Panc1 (cell line): ENCODE measurements at regions not wholly inside any gene's neighbourhood (a gene's known extent, or its start where the extent isn't known, plus 50 kb on each side); places are given as distances from the start of the nearest gene placed in this dataset.

Source experiments
- ATAC-seq: fragments of 200-7000 bp; cut with Tn5 transposase; 2 replicates; pipeline ENCODE4 v1.9.1; 2020; ENCODE audit warnings: mild to moderate bottlenecking, moderate library complexity
- BruUV-seq: library from RNA; stranded (reverse); fragments of 400-500 nt; replicated peaks from 2 replicates; lab custom pipeline; 2021; lab: Mats Ljungman, UMichigan
- CTCF ChIA-PET: fragments of 300-600 bp; sonication (Branson Sonifier 250); formaldehyde crosslinking; loops from one replicate; lab custom pipeline; 2022; ENCODE audit warnings: antibody characterized with exemption; lab: Charles Lee
- POLR2A ChIA-PET: fragments of 300-600 bp; sonication (Branson Sonifier 250); formaldehyde crosslinking; loops from one replicate; lab custom pipeline; 2022; ENCODE audit warnings: antibody characterized with exemption; lab: Charles Lee
- DNase-seq: peaks from one replicate; pipeline ENCODE4 v3.0.0-alpha.2; 2010; ENCODE audit warnings: low read depth, low spot score
- H3K27ac ChIP-seq: 2 replicates; pipeline ENCODE4 v1.5.1; 2011; ENCODE audit warnings: mild to moderate bottlenecking, low read length, inconsistent platforms
- H3K27me3 ChIP-seq: fragments of 200-500 bp; sonication (Bioruptor generic); 2 replicates; pipeline ENCODE4 v1.6.0; 2014; ENCODE audit warnings: low read length, inconsistent platforms; ENCODE audit not compliant: control insufficient read depth, insufficient read depth
- H3K36me3 ChIP-seq: fragments of 200-500 bp; sonication (Bioruptor generic); 2 replicates; pipeline ENCODE4 v1.5.1; 2014; ENCODE audit warnings: inconsistent platforms, mild to moderate bottlenecking, low read length, moderate library complexity; ENCODE audit not compliant: control insufficient read depth, insufficient read depth
- H3K4me1 ChIP-seq: 2 replicates; pipeline ENCODE4 v1.5.1; 2011; ENCODE audit warnings: inconsistent platforms, mild to moderate bottlenecking, low read length, moderate library complexity; ENCODE audit not compliant: control insufficient read depth, insufficient read depth
- H3K4me3 ChIP-seq, 2 experiments: 2 replicates each; pipeline ENCODE4 v1.5.1; 2011 to 2012; ENCODE audit warnings: low read depth in 2 of 2, low read length in 2 of 2, mild to moderate bottlenecking in 2 of 2, inconsistent platforms in 1 of 2, moderate library complexity in 1 of 2
- H3K9me3 ChIP-seq: fragments of 200-500 bp; sonication (Bioruptor generic); 2 replicates; pipeline ENCODE4 v1.5.1; 2014; ENCODE audit warnings: low read depth, mild to moderate bottlenecking, inconsistent platforms, low read length, moderate library complexity; ENCODE audit not compliant: control insufficient read depth, insufficient read depth
- POLR2AphosphoS5 ChIP-seq: IDR thresholded peaks from 2 replicates; pipeline ENCODE4 v1.6.1; 2012; ENCODE audit warnings: mild to moderate bottlenecking, low read depth, low read length, moderate library complexity
- SIN3A ChIP-seq: IDR thresholded peaks from 2 replicates; pipeline ENCODE4 v1.6.1; 2012; ENCODE audit warnings: low read depth, mild to moderate bottlenecking, low read length, moderate library complexity, borderline replicate concordance; ENCODE audit not compliant: insufficient read depth
- TCF7L2 ChIP-seq: IDR thresholded peaks from 2 replicates; pipeline ENCODE4 v1.6.1; 2011; ENCODE audit warnings: mild to moderate bottlenecking, low read depth, low read length, inconsistent platforms
- in situ Hi-C: cut with HindIII; loops from 2 replicates; pipeline ENCODE4 v1.10.0; 2016; ENCODE audit warnings: low sequenced_read_pairs, low pct_unique_long_range_greater_than_20kb
- intact Hi-C: fragments of 100-400 bp; cut with micrococcal nuclease; formaldehyde crosslinking; loops from one replicate; pipeline ENCODE4 v1.10.0; 2022; ENCODE audit not compliant: unreplicated experiment
- TF ChIP-seq, protein P1 (sequence below), 2 experiments: IDR thresholded peaks; 2 replicates each; pipeline ENCODE4 v1.6.1; 2011 to 2012; ENCODE audit warnings: low read depth in 2 of 2, control low read depth in 1 of 2, low read length in 1 of 2, mild to moderate bottlenecking in 1 of 2, moderate library complexity in 1 of 2; ENCODE audit not compliant: insufficient read depth in 1 of 2
- TF ChIP-seq, protein P2 (sequence below): fragments of 450-650 bp; IDR thresholded peaks from 2 replicates; pipeline ENCODE4 v1.5.1; 2017; ENCODE audit warnings: mild to moderate bottlenecking

DNA sequence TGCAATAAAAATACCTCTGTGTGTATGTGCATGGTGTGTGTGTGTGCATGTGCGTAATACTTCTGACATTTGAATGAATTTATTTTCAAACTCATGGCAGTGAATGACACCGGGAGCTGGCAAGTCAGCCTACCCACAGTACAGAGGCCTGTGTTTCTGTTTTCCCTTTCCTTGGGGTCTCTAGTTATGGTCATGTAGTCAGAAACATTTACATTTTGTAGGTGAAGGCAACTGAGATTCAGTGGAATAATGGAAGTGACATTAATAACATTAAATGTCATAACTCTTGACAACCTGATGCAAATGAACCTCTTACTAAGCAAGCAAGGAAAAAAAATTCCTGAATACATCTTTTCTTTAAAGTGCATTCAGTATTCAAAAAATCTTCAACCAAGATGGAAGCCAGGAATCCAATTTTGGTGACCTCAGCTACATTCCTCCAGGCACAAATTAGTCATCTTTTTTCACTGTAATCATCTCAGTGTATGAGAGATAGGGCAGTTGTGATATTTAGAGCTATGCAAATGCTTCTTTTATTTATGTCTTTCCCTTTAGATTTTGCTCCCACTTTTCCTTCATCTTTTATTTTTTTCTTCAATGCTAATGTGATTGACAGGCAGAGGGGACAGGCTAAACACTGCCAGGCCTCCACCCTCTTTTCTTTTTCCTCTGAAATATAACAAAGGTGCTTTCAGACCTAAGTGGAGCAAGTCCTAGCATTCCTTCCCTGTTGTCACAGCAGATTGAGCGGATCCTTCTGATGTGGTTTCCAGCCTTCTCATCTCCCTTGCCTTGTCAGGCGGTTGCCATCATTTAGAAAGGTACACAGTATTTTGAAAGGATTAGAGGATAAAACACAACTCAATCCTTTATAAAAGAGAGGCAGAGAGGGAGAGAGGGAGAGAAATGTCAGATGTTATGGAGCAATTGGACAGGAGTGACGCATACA, 569.8 kb upstream of the ADAMTS16 start:
- Histone ChIP-seq H3K9me3 (0 out of 2 replicates have a peak, but pooled peaks cover 4% of the 10 kb centered on the region), H3K4me1 (no peaks in the 10 kb centered on the region), H3K4me3 (no peak overlapping the region), H3K27ac (no peak overlapping the region), H3K36me3 (no peaks in the 10 kb centered on the region), H3K27me3 (no peaks in the 10 kb centered on the region)
- CTCF ChIA-PET: no interaction called here
- in situ Hi-C loops (no loop called here), intact Hi-C loops (no loop called here)
- POLR2A ChIA-PET: no interaction called here
- BruUV-seq: no TSS peak
- DNase-seq: no peak
- ATAC-seq: no peak
- TF ChIP-seq POLR2AphosphoS5: no peak
- TF ChIP-seq, protein P1, sequence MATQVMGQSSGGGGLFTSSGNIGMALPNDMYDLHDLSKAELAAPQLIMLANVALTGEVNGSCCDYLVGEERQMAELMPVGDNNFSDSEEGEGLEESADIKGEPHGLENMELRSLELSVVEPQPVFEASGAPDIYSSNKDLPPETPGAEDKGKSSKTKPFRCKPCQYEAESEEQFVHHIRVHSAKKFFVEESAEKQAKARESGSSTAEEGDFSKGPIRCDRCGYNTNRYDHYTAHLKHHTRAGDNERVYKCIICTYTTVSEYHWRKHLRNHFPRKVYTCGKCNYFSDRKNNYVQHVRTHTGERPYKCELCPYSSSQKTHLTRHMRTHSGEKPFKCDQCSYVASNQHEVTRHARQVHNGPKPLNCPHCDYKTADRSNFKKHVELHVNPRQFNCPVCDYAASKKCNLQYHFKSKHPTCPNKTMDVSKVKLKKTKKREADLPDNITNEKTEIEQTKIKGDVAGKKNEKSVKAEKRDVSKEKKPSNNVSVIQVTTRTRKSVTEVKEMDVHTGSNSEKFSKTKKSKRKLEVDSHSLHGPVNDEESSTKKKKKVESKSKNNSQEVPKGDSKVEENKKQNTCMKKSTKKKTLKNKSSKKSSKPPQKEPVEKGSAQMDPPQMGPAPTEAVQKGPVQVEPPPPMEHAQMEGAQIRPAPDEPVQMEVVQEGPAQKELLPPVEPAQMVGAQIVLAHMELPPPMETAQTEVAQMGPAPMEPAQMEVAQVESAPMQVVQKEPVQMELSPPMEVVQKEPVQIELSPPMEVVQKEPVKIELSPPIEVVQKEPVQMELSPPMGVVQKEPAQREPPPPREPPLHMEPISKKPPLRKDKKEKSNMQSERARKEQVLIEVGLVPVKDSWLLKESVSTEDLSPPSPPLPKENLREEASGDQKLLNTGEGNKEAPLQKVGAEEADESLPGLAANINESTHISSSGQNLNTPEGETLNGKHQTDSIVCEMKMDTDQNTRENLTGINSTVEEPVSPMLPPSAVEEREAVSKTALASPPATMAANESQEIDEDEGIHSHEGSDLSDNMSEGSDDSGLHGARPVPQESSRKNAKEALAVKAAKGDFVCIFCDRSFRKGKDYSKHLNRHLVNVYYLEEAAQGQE (IDR thresholded peaks at IDR 0.05; ENCODE audit: insufficient read depth in 1 of 2, low read depth in 2 of 2, low read length in 1 of 2): no peak
- no peak for TF ChIP-seq SIN3A
- no peak for TF ChIP-seq TCF7L2
- TF ChIP-seq, protein P2, sequence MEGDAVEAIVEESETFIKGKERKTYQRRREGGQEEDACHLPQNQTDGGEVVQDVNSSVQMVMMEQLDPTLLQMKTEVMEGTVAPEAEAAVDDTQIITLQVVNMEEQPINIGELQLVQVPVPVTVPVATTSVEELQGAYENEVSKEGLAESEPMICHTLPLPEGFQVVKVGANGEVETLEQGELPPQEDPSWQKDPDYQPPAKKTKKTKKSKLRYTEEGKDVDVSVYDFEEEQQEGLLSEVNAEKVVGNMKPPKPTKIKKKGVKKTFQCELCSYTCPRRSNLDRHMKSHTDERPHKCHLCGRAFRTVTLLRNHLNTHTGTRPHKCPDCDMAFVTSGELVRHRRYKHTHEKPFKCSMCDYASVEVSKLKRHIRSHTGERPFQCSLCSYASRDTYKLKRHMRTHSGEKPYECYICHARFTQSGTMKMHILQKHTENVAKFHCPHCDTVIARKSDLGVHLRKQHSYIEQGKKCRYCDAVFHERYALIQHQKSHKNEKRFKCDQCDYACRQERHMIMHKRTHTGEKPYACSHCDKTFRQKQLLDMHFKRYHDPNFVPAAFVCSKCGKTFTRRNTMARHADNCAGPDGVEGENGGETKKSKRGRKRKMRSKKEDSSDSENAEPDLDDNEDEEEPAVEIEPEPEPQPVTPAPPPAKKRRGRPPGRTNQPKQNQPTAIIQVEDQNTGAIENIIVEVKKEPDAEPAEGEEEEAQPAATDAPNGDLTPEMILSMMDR: no peak

DNA sequence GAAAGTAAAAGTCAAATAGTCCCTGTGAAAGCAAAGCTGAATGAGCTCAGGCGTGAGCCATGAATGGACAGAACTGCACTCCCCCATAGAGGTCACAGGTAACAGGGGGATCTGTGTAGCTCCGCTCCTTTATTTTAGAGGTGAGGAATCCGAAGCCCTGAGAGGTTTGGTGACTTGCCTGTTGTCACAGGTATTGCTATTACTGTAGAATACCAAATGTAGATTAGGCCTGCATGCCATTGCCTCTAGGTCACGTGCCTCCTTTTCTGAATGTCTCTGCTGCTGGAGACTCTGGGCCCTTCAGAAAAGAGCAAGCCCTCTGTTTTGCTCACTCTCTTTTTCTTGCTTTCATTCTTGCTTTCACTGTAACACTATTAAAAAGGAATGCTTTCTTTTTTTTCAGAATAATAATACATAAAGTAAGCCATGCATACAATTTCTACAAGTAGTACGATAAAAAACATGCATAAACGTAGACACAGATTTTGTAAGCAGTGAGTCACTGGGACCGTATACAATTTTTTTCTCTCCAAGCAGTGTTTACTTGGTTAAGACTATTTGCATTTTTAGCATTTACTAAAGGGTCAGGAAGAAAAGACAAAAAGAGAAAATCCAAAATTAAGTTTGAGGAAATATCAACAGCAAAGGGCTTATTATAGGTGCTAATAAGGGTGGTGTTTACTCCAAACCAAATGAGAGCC, 568.7 kb upstream of the ADAMTS16 start:
- POLR2A ChIA-PET: no interaction called here
- no TSS peak for BruUV-seq
- intact Hi-C loops: no loop called here
- CTCF ChIA-PET: no interaction called here
- H3K9me3 ChIP-seq: no peaks in the 10 kb centered on the region
- no peaks in the 10 kb centered on the region for H3K36me3 ChIP-seq
- in situ Hi-C loops: no loop called here
- no peak overlapping the region for H3K4me3 ChIP-seq
- H3K4me1 ChIP-seq: no peaks in the 10 kb centered on the region
- DNase-seq (no peak), ATAC-seq (no peak)
- H3K27me3 ChIP-seq: no peaks in the 10 kb centered on the region
- no peak for TF ChIP-seq SIN3A
- H3K27ac ChIP-seq: no peak overlapping the region
